Breast epithelium (tissue), 3 donors: ENCODE measurements at regions not wholly inside any gene's neighbourhood (a gene's known extent, or its start where the extent isn't known, plus 50 kb on each side); places are given as distances from the start of the nearest gene placed in this dataset.
"Not testable (repeated sequence)": the region's sequence is repeated elsewhere in the genome, so short reads cannot be mapped to it uniquely, and the experiment has no call there.

ENCODE experiments used
- POLR2A ChIP-seq: fragments of 450-650 bp; IDR thresholded peaks from one replicate; pipeline ENCODE4 v1.6.1; 2016; ENCODE audit warnings: antibody characterized with exemption, mild to moderate bottlenecking, moderate library complexity
- POLR2AphosphoS5 ChIP-seq, 3 donors: sonication (generic); formaldehyde crosslinking; IDR thresholded peaks; one replicate each; pipeline ENCODE4 v1.6.1; 2017; ENCODE audit warnings: antibody characterized with exemption in 3 of 3
- TF ChIP-seq, protein P1 (sequence below), 3 donors: fragments of 450-650 bp; IDR thresholded peaks; one replicate each; pipeline ENCODE4 v1.5.1; 2016 to 2017; ENCODE audit warnings: antibody characterized with exemption in 3 of 3, mild to moderate bottlenecking in 3 of 3, moderate library complexity in 3 of 3

DNA sequence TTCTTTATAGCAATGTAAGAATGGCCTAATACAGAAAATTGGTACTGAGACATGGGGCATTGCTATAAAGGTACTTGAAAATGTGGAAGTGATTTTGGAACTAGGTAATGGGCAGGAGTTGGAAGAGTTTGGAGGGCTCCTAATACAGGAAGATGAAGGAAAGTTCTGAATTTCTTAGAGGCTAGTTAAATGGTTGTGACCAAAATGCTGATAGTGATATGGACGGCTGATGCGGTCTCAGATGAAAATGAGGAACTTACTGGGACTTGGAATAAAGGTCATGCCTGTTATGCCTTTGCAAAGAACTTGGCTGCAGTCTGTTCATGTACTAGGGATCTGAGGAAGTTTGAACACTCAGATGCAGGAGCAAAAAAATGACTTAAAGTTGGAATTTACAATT lies 132.2 kb upstream of the ZNG1F start:
- TF ChIP-seq, protein P1, sequence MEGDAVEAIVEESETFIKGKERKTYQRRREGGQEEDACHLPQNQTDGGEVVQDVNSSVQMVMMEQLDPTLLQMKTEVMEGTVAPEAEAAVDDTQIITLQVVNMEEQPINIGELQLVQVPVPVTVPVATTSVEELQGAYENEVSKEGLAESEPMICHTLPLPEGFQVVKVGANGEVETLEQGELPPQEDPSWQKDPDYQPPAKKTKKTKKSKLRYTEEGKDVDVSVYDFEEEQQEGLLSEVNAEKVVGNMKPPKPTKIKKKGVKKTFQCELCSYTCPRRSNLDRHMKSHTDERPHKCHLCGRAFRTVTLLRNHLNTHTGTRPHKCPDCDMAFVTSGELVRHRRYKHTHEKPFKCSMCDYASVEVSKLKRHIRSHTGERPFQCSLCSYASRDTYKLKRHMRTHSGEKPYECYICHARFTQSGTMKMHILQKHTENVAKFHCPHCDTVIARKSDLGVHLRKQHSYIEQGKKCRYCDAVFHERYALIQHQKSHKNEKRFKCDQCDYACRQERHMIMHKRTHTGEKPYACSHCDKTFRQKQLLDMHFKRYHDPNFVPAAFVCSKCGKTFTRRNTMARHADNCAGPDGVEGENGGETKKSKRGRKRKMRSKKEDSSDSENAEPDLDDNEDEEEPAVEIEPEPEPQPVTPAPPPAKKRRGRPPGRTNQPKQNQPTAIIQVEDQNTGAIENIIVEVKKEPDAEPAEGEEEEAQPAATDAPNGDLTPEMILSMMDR (IDR thresholded peaks at IDR 0.05), result not testable (repeated sequence)
- not testable (repeated sequence) for TF ChIP-seq POLR2A; POLR2AphosphoS5 (IDR thresholded peaks at IDR 0.05)
